Large intestine (tissue), 3 donors: ENCODE measurements at regions not wholly inside any gene's neighbourhood (a gene's known extent, or its start where the extent isn't known, plus 50 kb on each side); places are given as distances from the start of the nearest gene placed in this dataset.

Experiments
- DNase-seq, 2 donors: peaks; one replicate each; pipeline versions ENCODE4 v3.0.0 to v3.0.0-alpha.2; 2013
- H3K27ac ChIP-seq: one replicate; pipeline ENCODE4 v1.5.1; 2013; ENCODE audit warnings: low read length
- H3K27me3 ChIP-seq: 2 replicates; pipeline ENCODE4 v1.6.1; 2013; ENCODE audit warnings: low read length; ENCODE audit not compliant: control insufficient read depth, insufficient read depth
- H3K36me3 ChIP-seq: 2 replicates; pipeline ENCODE4 v1.6.1; 2013; ENCODE audit warnings: low read length; ENCODE audit not compliant: control insufficient read depth, insufficient read depth
- H3K4me1 ChIP-seq: one replicate; pipeline ENCODE4 v1.6.1; 2013; ENCODE audit warnings: low read length; ENCODE audit not compliant: control insufficient read depth, insufficient read depth
- H3K4me3 ChIP-seq: one replicate; pipeline ENCODE4 v1.5.1; 2013; ENCODE audit warnings: low read length
- H3K9me3 ChIP-seq: one replicate; pipeline ENCODE4 v1.6.1; 2013; ENCODE audit warnings: mild to moderate bottlenecking, low read depth, low read length, moderate library complexity; ENCODE audit not compliant: control insufficient read depth
- WGBS: methylation state at CpG from one replicate; pipeline ENCODE4 v1.1.5; 2013; ENCODE audit warnings: low lambda C conversion rate; ENCODE audit not compliant: insufficient coverage; 5-methylcytosine and 5-hydroxymethylcytosine counted together

DNA sequence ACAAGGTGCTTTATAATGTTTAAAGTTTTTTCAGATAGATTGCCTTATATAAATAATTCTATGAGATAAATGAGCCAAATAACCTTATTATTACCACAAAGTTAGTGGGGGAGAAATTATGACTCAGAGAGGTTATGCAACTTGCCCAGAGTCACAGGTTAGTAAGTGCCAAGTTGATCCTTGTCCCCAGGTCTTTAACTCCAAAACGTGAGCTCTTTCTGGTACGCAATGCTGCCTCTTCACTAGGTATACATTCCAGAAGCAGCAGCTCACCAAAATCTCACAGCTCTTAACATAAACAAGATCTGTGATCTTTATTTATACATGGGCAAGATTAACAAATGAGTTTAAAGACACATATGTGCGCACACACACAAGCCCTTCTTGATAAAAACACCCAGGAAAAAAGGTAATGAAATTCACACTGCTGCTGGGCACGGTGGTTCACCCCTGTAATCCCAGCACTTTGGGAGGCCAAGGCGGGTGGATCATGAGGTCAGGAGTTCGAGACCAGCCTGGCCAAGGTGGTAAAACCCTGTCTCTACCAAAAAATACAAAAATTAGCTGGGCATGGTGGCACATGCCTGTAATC, 59.8 kb upstream of the NR2F2 start:
- no peaks in the 10 kb centered on the region for H3K36me3 ChIP-seq
- WGBS, result no CpG with 5 or more reads among the region's 6 CpGs
- H3K27ac ChIP-seq, result peak overlapping the region; percentile 36
- no peaks in the 10 kb centered on the region for H3K9me3 ChIP-seq
- peaks cover 4% of the 10 kb centered on the region for H3K4me1 ChIP-seq
- H3K27me3 ChIP-seq, result no peaks in the 10 kb centered on the region
- DNase-seq, result peak; percentile 68 to 79
- no peak overlapping the region for H3K4me3 ChIP-seq

DNA sequence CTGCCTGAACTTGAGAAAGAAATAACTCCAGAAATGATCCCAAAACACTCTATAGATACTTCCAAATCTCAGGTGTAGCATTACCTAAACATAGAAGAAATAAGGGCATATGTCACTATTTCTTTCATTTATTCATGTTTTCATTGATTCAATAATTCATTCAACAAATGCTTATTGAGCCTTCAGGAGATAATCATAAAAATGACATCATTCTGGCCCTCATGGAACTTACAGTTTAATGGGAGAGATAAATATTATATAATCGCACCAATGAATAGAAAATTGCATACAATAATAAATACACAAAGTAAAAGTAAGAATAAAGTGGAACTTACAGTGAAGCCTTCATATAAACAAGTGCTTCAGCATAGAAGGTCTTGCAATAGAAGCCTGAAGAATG, 58.1 kb upstream of the NR2F2 start:
- Histone ChIP-seq H3K27me3 (no peaks in the 10 kb centered on the region), H3K36me3 (no peaks in the 10 kb centered on the region), H3K9me3 (no peaks in the 10 kb centered on the region), H3K4me3 (no peak overlapping the region), H3K27ac (no peak overlapping the region), H3K4me1 (peaks cover 4% of the 10 kb centered on the region)
- DNase-seq, result no peak
- WGBS, result 100% methylated on average over 1 of the region's 1 CpG

DNA sequence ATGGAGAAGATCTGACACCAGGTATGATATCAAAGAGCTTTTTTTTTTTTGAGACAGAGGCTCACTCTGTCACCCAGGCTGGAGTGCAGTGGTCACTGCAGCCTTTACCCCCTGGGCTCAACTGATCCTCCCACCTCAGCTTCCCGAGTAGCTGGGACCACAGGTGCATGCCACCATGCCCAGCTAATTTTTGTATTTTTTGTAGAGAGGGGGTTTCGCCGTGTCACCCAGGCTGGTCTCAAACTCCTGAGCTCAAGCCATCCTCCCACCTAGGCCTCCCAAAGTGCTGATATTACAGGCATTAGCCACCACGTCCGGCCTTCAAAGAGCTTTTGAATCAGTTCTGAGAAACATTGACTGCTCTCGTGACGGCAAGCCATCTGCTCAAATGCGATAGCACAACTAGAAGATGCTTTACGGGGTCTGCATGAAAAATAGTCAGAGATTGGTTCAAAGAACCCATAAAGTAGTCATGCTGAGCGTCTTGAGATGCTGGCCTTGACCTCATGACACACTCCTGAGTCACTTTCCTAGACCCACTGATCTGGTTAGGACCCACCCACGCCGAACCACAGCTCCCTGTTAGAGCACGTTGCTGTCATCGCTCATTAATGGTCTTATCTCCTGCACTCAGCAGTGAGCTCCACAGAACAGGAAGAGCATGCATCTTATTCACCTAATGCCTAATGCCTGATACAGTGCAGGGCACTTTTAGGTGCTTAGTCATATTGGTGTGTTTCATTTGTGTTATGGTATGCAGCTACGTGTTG, 57.0 kb upstream of the NR2F2 start:
- H3K27me3 ChIP-seq, result no peaks in the 10 kb centered on the region

DNA sequence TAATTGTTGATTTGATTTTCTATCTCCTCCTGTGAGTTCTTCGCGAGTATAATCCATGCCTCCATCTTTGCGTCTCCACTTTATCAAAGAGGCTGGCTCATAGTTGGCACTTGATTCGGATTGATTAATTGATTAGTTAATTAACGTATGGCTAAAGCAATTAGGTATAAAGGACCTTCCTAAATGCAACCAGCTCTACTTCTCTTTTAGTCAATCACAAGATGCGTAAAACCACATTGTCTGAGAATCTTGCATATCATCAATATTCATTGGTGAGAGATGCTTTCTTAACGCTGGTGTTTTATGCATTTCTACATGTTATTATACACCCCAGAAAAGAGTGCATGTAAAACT, 56.4 kb upstream of the NR2F2 start:
- peaks cover 2% of the 10 kb centered on the region for H3K4me1 ChIP-seq
- no peak overlapping the region for H3K4me3 ChIP-seq
- H3K27me3 ChIP-seq, result no peaks in the 10 kb centered on the region
- WGBS, result no CpG with 5 or more reads among the region's 7 CpGs
- no peak overlapping the region for H3K27ac ChIP-seq
- no peak for DNase-seq
- H3K9me3 ChIP-seq, result no peaks in the 10 kb centered on the region
- no peaks in the 10 kb centered on the region for H3K36me3 ChIP-seq

More for the DNA sequence above, 57.0 kb upstream of the NR2F2 start:
- Histone ChIP-seq H3K27ac (no peak overlapping the region), H3K4me1 (peaks cover 4% of the 10 kb centered on the region), H3K9me3 (no peaks in the 10 kb centered on the region), H3K4me3 (no peak overlapping the region), H3K36me3 (no peaks in the 10 kb centered on the region)
- WGBS, result no CpG with 5 or more reads among the region's 15 CpGs
- DNase-seq, result no peak

DNA sequence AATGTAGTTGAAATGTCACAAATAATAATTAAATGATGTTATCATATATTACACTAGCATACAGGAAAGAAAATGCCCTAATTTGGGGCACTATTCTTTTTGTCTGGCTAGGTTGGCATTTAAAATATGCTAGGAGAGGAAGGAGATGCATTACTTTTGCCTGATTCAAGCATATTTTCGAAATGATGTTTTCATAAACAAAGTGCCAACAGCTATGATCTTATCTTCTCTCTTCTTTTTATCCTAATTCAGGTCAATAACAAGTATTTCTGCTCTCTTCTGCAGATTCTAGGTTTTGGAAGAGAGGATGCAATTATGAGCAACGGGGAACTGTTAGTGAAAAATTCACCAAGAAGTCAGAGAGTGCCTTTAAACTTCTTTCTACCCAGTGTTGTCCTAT, 55.8 kb upstream of the NR2F2 start:
- no CpG with 5 or more reads among the region's 2 CpGs for WGBS
- Histone ChIP-seq H3K4me3 (no peak overlapping the region), H3K27me3 (no peaks in the 10 kb centered on the region), H3K9me3 (no peaks in the 10 kb centered on the region), H3K4me1 (no peaks in the 10 kb centered on the region), H3K27ac (no peak overlapping the region), H3K36me3 (no peaks in the 10 kb centered on the region)
- no peak for DNase-seq

DNA sequence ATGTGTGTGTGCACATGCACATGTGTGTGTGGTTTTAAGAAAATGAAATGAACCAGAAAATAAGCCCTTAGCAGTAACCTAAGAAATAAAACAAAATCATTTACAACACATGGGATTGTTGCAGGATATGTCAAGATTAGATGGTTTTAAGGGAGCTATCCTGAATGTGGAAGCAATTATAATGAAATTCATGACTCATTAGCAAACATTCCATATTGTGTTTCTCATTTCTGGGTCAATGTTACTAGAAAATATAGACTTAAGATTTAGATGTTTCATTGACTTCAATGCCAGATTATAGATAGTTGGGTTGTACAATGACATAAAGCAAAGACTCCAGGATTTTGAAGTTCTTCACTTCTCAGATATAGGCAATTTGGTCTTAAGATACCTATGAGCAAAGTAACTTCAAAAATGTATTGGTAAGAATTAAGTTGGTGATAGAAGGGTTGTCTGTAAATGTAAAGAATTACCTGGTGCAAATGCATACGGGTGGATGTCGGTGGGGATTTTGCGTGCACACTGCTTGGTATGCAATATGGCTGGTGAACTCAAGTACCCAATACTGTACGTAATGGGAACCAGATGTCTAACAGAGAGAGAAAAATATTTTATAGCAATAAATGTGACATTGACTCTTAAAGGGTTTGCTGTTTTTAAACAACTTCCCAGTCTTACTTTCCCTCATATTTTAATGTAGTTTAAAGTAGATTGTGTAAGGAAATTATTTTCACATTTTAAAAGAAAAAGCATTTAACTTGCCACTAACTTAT, 53.9 kb upstream of the NR2F2 start:
- H3K4me3 ChIP-seq, result no peak overlapping the region
- no peak overlapping the region for H3K27ac ChIP-seq

More for the DNA sequence above, 53.9 kb upstream of the NR2F2 start:
- no peaks in the 10 kb centered on the region for H3K4me1 ChIP-seq
- no peaks in the 10 kb centered on the region for H3K9me3 ChIP-seq
- WGBS, result 100% methylated on average over 1 of the region's 4 CpGs
- no peaks in the 10 kb centered on the region for H3K36me3 ChIP-seq
- no peak for DNase-seq
- H3K27me3 ChIP-seq, result no peaks in the 10 kb centered on the region
